Stomach (tissue), 4 donors: ENCODE measurements at regions not wholly inside any gene's neighbourhood (a gene's known extent, or its start where the extent isn't known, plus 50 kb on each side); places are given as distances from the start of the nearest gene placed in this dataset.

Experiments
- CTCF ChIP-seq, 7 experiments: fragments of 450-650 bp in 4 of 7; fragments of 200-600 bp in 3 of 7; sonication (generic) in 3 of 7; IDR thresholded peaks; one replicate each; pipeline ENCODE4 v1.5.1; 2016 to 2019; ENCODE audit warnings: antibody characterized with exemption in 7 of 7, control low read depth in 2 of 7, mild to moderate bottlenecking in 1 of 7
- EP300 ChIP-seq: sonication (generic); formaldehyde crosslinking; IDR thresholded peaks from one replicate; pipeline ENCODE4 v1.6.1; 2017; ENCODE audit warnings: antibody characterized with exemption
- POLR2AphosphoS5 ChIP-seq, 3 donors: sonication (generic); formaldehyde crosslinking; IDR thresholded peaks; one replicate each; pipeline ENCODE4 v1.6.1; 2016; ENCODE audit warnings: antibody characterized with exemption in 3 of 3

- TF ChIP-seq CTCF (IDR thresholded peaks at IDR 0.05) (no peak), POLR2AphosphoS5 (IDR thresholded peaks at IDR 0.05) (no peak), EP300 (no peak)
These were observed 322.6 kb downstream of the MEX3B start for GRCh38 chr15:81723113-81723651.
